Keratinocyte (primary cell): ENCODE measurements at regions not wholly inside any gene's neighbourhood (a gene's known extent, or its start where the extent isn't known, plus 50 kb on each side); places are given as distances from the start of the nearest gene placed in this dataset.

Source experiments
- DNase-seq: peaks from one replicate; pipeline ENCODE4 v3.0.0-alpha.2; 2011; ENCODE audit warnings: low read depth, missing footprints, low spot score
- FAIRE-seq: peaks from 2 replicates; lab custom pipeline; 2011; peaks lifted over from hg19 to GRCh38; lab: Jason Lieb, UNC
- H2AFZ ChIP-seq: 2 replicates; pipeline ENCODE4 v1.6.0; 2012; ENCODE audit warnings: low read length, control low read depth, inconsistent platforms; ENCODE audit not compliant: control insufficient read depth
- H3K27ac ChIP-seq: 2 replicates; pipeline ENCODE4 v1.5.1; 2011; ENCODE audit warnings: low read length; ENCODE audit not compliant: control insufficient read depth, insufficient read depth
- H3K27me3 ChIP-seq: 3 replicates; pipeline ENCODE4 v1.6.0; 2011; ENCODE audit warnings: low read length; ENCODE audit not compliant: control insufficient read depth, insufficient read depth; ENCODE audit errors: extremely low read depth
- H3K36me3 ChIP-seq, 2 experiments: 2 replicates in 1 of 2; 3 replicates in 1 of 2; pipeline ENCODE4 v1.5.1; 2011; ENCODE audit warnings: low read length in 2 of 2, mild to moderate bottlenecking in 1 of 2; ENCODE audit not compliant: control insufficient read depth in 2 of 2, insufficient read depth in 2 of 2; ENCODE audit errors: extremely low read depth in 1 of 2
- H3K4me1 ChIP-seq: 3 replicates; pipeline ENCODE4 v1.5.1; 2011; ENCODE audit warnings: low read length; ENCODE audit not compliant: control insufficient read depth, insufficient read depth; ENCODE audit errors: extremely low read depth
- H3K4me2 ChIP-seq: 3 replicates; pipeline ENCODE4 v1.6.0; 2011; ENCODE audit warnings: low read depth, low read length; ENCODE audit not compliant: control insufficient read depth, insufficient read depth; ENCODE audit errors: extremely low read depth
- H3K4me3 ChIP-seq, 3 experiments: fragments of 200-600 bp in 1 of 3; sonication (generic) in 1 of 3; 2 replicates in 2 of 3; 3 replicates in 1 of 3; pipeline ENCODE4 v1.5.1; 2011 to 2016; ENCODE audit warnings: low read length in 3 of 3, mild to moderate bottlenecking in 3 of 3, control low read depth in 2 of 3, inconsistent platforms in 1 of 3, low read depth in 1 of 3, mixed read lengths in 1 of 3, mixed run types in 1 of 3, moderate library complexity in 1 of 3; ENCODE audit not compliant: control insufficient read depth in 2 of 3, insufficient read depth in 2 of 3; ENCODE audit errors: extremely low read depth in 1 of 3
- H3K79me2 ChIP-seq: 2 replicates; pipeline ENCODE4 v1.6.0; 2012; ENCODE audit warnings: low read length; ENCODE audit not compliant: control insufficient read depth, insufficient read depth
- H3K9ac ChIP-seq: 3 replicates; pipeline ENCODE4 v1.6.0; 2011; ENCODE audit warnings: low read length; ENCODE audit not compliant: control insufficient read depth, insufficient read depth; ENCODE audit errors: extremely low read depth
- H3K9me1 ChIP-seq: 3 replicates; pipeline ENCODE4 v1.6.0; 2011; ENCODE audit warnings: low read length; ENCODE audit not compliant: control insufficient read depth, insufficient read depth; ENCODE audit errors: extremely low read depth
- H3K9me3 ChIP-seq: 2 replicates; pipeline ENCODE4 v1.5.1; 2012; ENCODE audit warnings: low read depth, low read length; ENCODE audit not compliant: control insufficient read depth
- H4K20me1 ChIP-seq: 3 replicates; pipeline ENCODE4 v1.6.0; 2011; ENCODE audit warnings: low read length; ENCODE audit not compliant: control insufficient read depth, insufficient read depth; ENCODE audit errors: extremely low read depth
- CTCF ChIP-seq, 3 experiments: IDR thresholded peaks in 1 of 3; conservative IDR thresholded peaks in 1 of 3; optimal IDR thresholded peaks in 1 of 3; 2 replicates in 2 of 3; 3 replicates in 1 of 3; pipeline versions ENCODE3 to v1.5.1; 2011; ENCODE audit warnings: low read length in 3 of 3, mild to moderate bottlenecking in 3 of 3, moderate library complexity in 2 of 3, control low read depth in 1 of 3, inconsistent platforms in 1 of 3; ENCODE audit not compliant: insufficient read depth in 2 of 3; ENCODE audit errors: extremely low read depth in 1 of 3
- EZH2 ChIP-seq: IDR thresholded peaks from one replicate; pipeline ENCODE4 v1.6.1; 2012; ENCODE audit warnings: inconsistent platforms, mild to moderate bottlenecking, low read length, moderate library complexity
- dilution Hi-C: fragments of 300-500 bp; cut with MboI; formaldehyde crosslinking; loops from one replicate; pipeline ENCODE4 v1.7.0; 2020; ENCODE audit warnings: low sequenced_read_pairs; ENCODE audit not compliant: extremely low pct_ligation_motif_present

DNA sequence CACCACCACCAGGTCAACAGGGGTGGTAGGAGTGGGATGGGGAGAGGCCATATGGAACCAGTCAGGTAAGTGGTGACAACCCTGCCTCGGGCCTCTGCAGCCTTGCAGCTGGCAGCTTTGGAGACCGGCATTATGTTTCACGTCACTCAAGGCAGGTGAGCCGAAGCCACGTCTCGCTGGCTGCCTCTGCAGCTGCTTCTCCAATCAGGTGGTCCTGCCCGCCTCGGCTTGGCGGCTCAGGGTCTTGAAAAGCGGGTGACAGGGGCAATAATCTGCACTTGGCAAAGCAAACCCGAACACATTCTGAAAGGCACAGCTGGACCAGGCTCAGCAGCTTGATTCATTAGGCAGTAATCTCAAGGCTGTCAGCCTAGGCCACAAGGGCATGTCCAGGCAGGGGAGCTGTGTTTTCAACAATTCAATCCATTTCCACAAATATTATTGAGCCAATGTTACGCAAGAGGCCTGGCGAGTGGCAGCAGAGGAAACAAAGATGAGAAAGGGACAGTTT, 77.4 kb upstream of the PCDH8 start:
- H3K36me3 ChIP-seq, result no peaks in the 10 kb centered on the region
- dilution Hi-C loops, result no loop called here
- H3K4me3 ChIP-seq, result peak overlapping the region in 2 of 3 experiments; percentile 34 to 45
- H3K4me1 ChIP-seq, result peaks cover 28% of the 10 kb centered on the region
- no peaks in the 10 kb centered on the region for H4K20me1 ChIP-seq
- FAIRE-seq, result peak; percentile 85
- no peaks in the 10 kb centered on the region for H3K9me1 ChIP-seq
- H3K4me2 ChIP-seq, result peak overlapping the region; percentile 64
- DNase-seq, result peak; percentile 53
- no peaks in the 10 kb centered on the region for H3K79me2 ChIP-seq
- H3K27ac ChIP-seq, result peak overlapping the region; percentile 89
- TF ChIP-seq EZH2 (no peak), CTCF (optimal IDR thresholded peaks at IDR 0.05 in 1 of 3, IDR thresholded peaks at IDR 0.05 in 1 of 3, conservative IDR thresholded peaks at IDR 0.05 in 1 of 3; ENCODE audit: extremely low read depth in 1 of 3, insufficient read depth in 2 of 3, low read length in 3 of 3) (peak in 1 of 3 experiments; percentile 8)
- no peaks in the 10 kb centered on the region for H3K27me3 ChIP-seq
- peak overlapping the region; percentile 72 for H2AFZ ChIP-seq
- peak overlapping the region; percentile 56 for H3K9ac ChIP-seq
- H3K9me3 ChIP-seq, result no peaks in the 10 kb centered on the region

DNA sequence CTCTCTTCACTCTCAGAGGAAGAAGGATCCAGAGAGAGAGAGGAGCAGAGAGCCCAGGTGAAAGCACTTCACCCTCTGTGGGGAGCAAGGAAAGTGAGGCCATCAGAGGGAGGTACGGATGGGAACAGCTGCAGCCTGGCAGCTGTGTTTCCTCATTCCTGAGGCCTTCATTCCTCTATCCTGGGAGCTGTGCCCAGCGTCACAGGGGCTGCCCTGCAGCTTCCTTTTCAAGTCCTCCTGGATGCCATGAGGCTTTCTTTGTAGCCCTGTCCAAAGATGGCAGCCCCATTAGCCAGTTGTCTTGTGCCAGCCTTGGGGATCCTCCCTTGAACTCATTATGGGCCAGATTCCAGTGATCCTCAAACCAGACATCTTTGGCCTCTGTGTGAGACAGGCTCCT, 76.8 kb upstream of the PCDH8 start:
- Histone ChIP-seq H3K4me2 (peak overlapping the region; percentile 64), H3K27ac (peak overlapping the region; percentile 89), H3K36me3 (no peaks in the 10 kb centered on the region), H3K27me3 (no peaks in the 10 kb centered on the region), H3K9me3 (no peaks in the 10 kb centered on the region), H3K4me3 (no peak overlapping the region), H3K9me1 (no peaks in the 10 kb centered on the region), H3K4me1 (peaks cover 28% of the 10 kb centered on the region), H3K79me2 (no peaks in the 10 kb centered on the region), H4K20me1 (no peaks in the 10 kb centered on the region), H2AFZ (peak overlapping the region; percentile 63), H3K9ac (no peak overlapping the region)
- no peak for DNase-seq
- dilution Hi-C loops, result no loop called here
- peak; percentile 17 for FAIRE-seq
- no peak for TF ChIP-seq CTCF (optimal IDR thresholded peaks at IDR 0.05 in 1 of 3, IDR thresholded peaks at IDR 0.05 in 1 of 3, conservative IDR thresholded peaks at IDR 0.05 in 1 of 3; ENCODE audit: extremely low read depth in 1 of 3, insufficient read depth in 2 of 3, low read length in 3 of 3)
- no peak for TF ChIP-seq EZH2
